Brain microvascular endothelial cell (primary cell): ENCODE measurements at regions not wholly inside any gene's neighbourhood (a gene's known extent, or its start where the extent isn't known, plus 50 kb on each side); places are given as distances from the start of the nearest gene placed in this dataset.

ENCODE experiments used
- DNase-seq: peaks from one replicate; pipeline ENCODE4 v3.0.0-alpha.2; 2020
- H3K27ac ChIP-seq: fragments of 250-450 bp; sonication (Bioruptor Pico); 2 replicates; pipeline ENCODE4 v1.5.1; 2020; ENCODE audit warnings: mild to moderate bottlenecking, moderate library complexity
- H3K27me3 ChIP-seq: fragments of 250-450 bp; sonication (Bioruptor Pico); replicated peaks from 2 replicates; pipeline ENCODE4 v1.5.1; 2020; ENCODE audit warnings: mild to moderate bottlenecking
- H3K36me3 ChIP-seq: fragments of 250-450 bp; sonication (Bioruptor Pico); replicated peaks from 2 replicates; pipeline ENCODE4 v1.5.1; 2020; ENCODE audit warnings: mild to moderate bottlenecking
- H3K4me3 ChIP-seq: 2 replicates; pipeline ENCODE4 v1.5.1; 2011; ENCODE audit warnings: low read depth, mild to moderate bottlenecking, control low read depth, low read length, moderate library complexity
- CTCF ChIP-seq: IDR thresholded peaks from 2 replicates; pipeline ENCODE4 v1.5.1; 2011; ENCODE audit warnings: low read depth, mild to moderate bottlenecking, moderate library complexity, low read length, control low read depth, inconsistent platforms; ENCODE audit errors: missing control alignments
- in situ Hi-C: cut with HindIII; loops from 2 replicates; pipeline ENCODE4 v1.10.0; 2017; ENCODE audit warnings: low sequenced_read_pairs, low pct_ligation_motif_present

GRCh38 chr18:78801011-78801410 is 178.6 kb upstream of the SALL3 start:
- in situ Hi-C loops: no loop called here
- Histone ChIP-seq H3K36me3 (no peaks in the 10 kb centered on the region), H3K27ac (no peak overlapping the region), H3K27me3 (no peaks in the 10 kb centered on the region), H3K4me3 (no peak overlapping the region)
- no peak for TF ChIP-seq CTCF
- DNase-seq: no peak

GRCh38 chr18:78803104-78803503 is 176.5 kb upstream of the SALL3 start:
- no peak for TF ChIP-seq CTCF
- in situ Hi-C loops: no loop called here

GRCh38 chr18:78804206-78805030 is 175.2 kb upstream of the SALL3 start:
- no peak overlapping the region for H3K4me3 ChIP-seq
- H3K27me3 ChIP-seq: no peaks in the 10 kb centered on the region
- H3K36me3 ChIP-seq: no peaks in the 10 kb centered on the region
- DNase-seq: no peak
- no peak for TF ChIP-seq CTCF
- H3K27ac ChIP-seq: no peak overlapping the region
- in situ Hi-C loops: no loop called here

More at GRCh38 chr18:78803104-78803503, 176.5 kb upstream of the SALL3 start:
- DNase-seq: no peak
- Histone ChIP-seq H3K36me3 (no peaks in the 10 kb centered on the region), H3K27ac (no peak overlapping the region), H3K4me3 (no peak overlapping the region), H3K27me3 (no peaks in the 10 kb centered on the region)

- TF ChIP-seq CTCF: no peak
Measured at GRCh38 chr18:78805840-78806239, 173.8 kb upstream of the SALL3 start.

GRCh38 chr18:78807668-78808067 is 171.9 kb upstream of the SALL3 start:
- Histone ChIP-seq H3K4me3 (no peak overlapping the region), H3K36me3 (no peaks in the 10 kb centered on the region), H3K27ac (no peak overlapping the region), H3K27me3 (no peaks in the 10 kb centered on the region)
- no peak for DNase-seq
- in situ Hi-C loops: no loop called here
- TF ChIP-seq CTCF: no peak

More at GRCh38 chr18:78805840-78806239, 173.8 kb upstream of the SALL3 start:
- no peaks in the 10 kb centered on the region for H3K36me3 ChIP-seq
- in situ Hi-C loops: no loop called here
- no peak overlapping the region for H3K4me3 ChIP-seq
- no peak overlapping the region for H3K27ac ChIP-seq
- DNase-seq: no peak
- H3K27me3 ChIP-seq: no peaks in the 10 kb centered on the region

- Histone ChIP-seq H3K27ac (no peak overlapping the region), H3K27me3 (no peaks in the 10 kb centered on the region), H3K36me3 (no peaks in the 10 kb centered on the region), H3K4me3 (no peak overlapping the region)
- DNase-seq: no peak
- TF ChIP-seq CTCF: no peak
- in situ Hi-C loops: no loop called here
Measured at GRCh38 chr18:78809845-78810244, 169.8 kb upstream of the SALL3 start.
